DND-41 (cell line): ENCODE measurements at regions not wholly inside any gene's neighbourhood (a gene's known extent, or its start where the extent isn't known, plus 50 kb on each side); places are given as distances from the start of the nearest gene placed in this dataset.

Source experiments
- ATAC-seq: fragments of 200-7000 bp; cut with Tn5 transposase; 3 replicates; pipeline ENCODE4 v1.9.1; 2021; ENCODE audit warnings: low read depth; ENCODE audit not compliant: insufficient read depth
- DNase-seq: peaks from one replicate; pipeline ENCODE4 v3.0.0-alpha.2; 2020
- H2AFZ ChIP-seq: 2 replicates; pipeline ENCODE4 v1.6.0; 2012; ENCODE audit warnings: low read depth, low read length
- H3K27ac ChIP-seq: 2 replicates; pipeline ENCODE4 v1.5.1; 2012; ENCODE audit warnings: low read length, inconsistent platforms
- H3K27me3 ChIP-seq: fragments of 200-600 bp; sonication (generic); 2 replicates; pipeline ENCODE4 v1.6.0; 2012; ENCODE audit warnings: low read length, mild to moderate bottlenecking, inconsistent platforms; ENCODE audit not compliant: insufficient read depth, poor library complexity
- H3K36me3 ChIP-seq: 2 replicates; pipeline ENCODE4 v1.5.1; 2012; ENCODE audit warnings: low read length, inconsistent platforms; ENCODE audit not compliant: insufficient read depth
- H3K4me1 ChIP-seq: 2 replicates; pipeline ENCODE4 v1.5.1; 2012; ENCODE audit warnings: mild to moderate bottlenecking, low read length; ENCODE audit not compliant: insufficient read depth
- H3K4me2 ChIP-seq: 2 replicates; pipeline ENCODE4 v1.6.0; 2012; ENCODE audit warnings: mild to moderate bottlenecking, moderate library complexity, low read length, inconsistent platforms; ENCODE audit not compliant: insufficient read depth
- H3K4me3 ChIP-seq, 2 experiments: fragments of 200-600 bp in 1 of 2; shearing (Covaris generic) in 1 of 2; 2 replicates each; pipeline ENCODE4 v1.5.1; 2012 to 2016; ENCODE audit warnings: inconsistent platforms in 2 of 2, low read length in 2 of 2, mild to moderate bottlenecking in 2 of 2, low read depth in 1 of 2, moderate library complexity in 1 of 2
- H3K79me2 ChIP-seq: 2 replicates; pipeline ENCODE4 v1.6.0; 2012; ENCODE audit warnings: low read length, inconsistent platforms; ENCODE audit not compliant: insufficient read depth
- H3K9ac ChIP-seq: 2 replicates; pipeline ENCODE4 v1.6.0; 2012; ENCODE audit warnings: low read depth, mild to moderate bottlenecking, inconsistent platforms, low read length, moderate library complexity
- H3K9me3 ChIP-seq: 2 replicates; pipeline ENCODE4 v1.5.1; 2012; ENCODE audit warnings: low read length, moderate library complexity, mild to moderate bottlenecking, inconsistent platforms; ENCODE audit not compliant: insufficient read depth, severe bottlenecking
- H4K20me1 ChIP-seq: 2 replicates; pipeline ENCODE4 v1.6.0; 2012; ENCODE audit warnings: low read length; ENCODE audit not compliant: insufficient read depth
- CTCF ChIP-seq: IDR thresholded peaks from 2 replicates; pipeline ENCODE4 v1.5.1; 2012; ENCODE audit warnings: borderline replicate concordance, low read length, moderate library complexity, mild to moderate bottlenecking; ENCODE audit not compliant: poor library complexity, severe bottlenecking; ENCODE audit errors: extremely low read depth
- EZH2 ChIP-seq: IDR thresholded peaks from 3 replicates; pipeline ENCODE4 v1.6.1; 2012; ENCODE audit warnings: borderline replicate concordance, low read depth, mild to moderate bottlenecking, moderate library complexity, low read length, inconsistent platforms; ENCODE audit not compliant: severe bottlenecking

- H4K20me1 ChIP-seq = no peaks in the 10 kb centered on the region
- ATAC-seq = no peak
- H3K4me2 ChIP-seq = no peak overlapping the region
- no peak overlapping the region for H3K4me3 ChIP-seq
- H3K27ac ChIP-seq = no peak overlapping the region
- no peak overlapping the region for H2AFZ ChIP-seq
- no peak overlapping the region for H3K9ac ChIP-seq
- H3K9me3 ChIP-seq = peaks cover 4% of the 10 kb centered on the region
- TF ChIP-seq EZH2 (no peak), CTCF (no peak)
- H3K27me3 ChIP-seq = no peaks in the 10 kb centered on the region
- no peak for DNase-seq
- H3K36me3 ChIP-seq = no peaks in the 10 kb centered on the region
- no peaks in the 10 kb centered on the region for H3K79me2 ChIP-seq
- no peaks in the 10 kb centered on the region for H3K4me1 ChIP-seq
Measured at GRCh38 chrX:57985951-57986350, 75.7 kb upstream of the ZXDA start.

- Histone ChIP-seq H3K4me2 (no peak overlapping the region), H3K9ac (no peak overlapping the region), H3K4me3 (no peak overlapping the region), H3K79me2 (no peaks in the 10 kb centered on the region), H4K20me1 (no peaks in the 10 kb centered on the region), H3K36me3 (no peaks in the 10 kb centered on the region), H2AFZ (no peak overlapping the region), H3K27me3 (no peaks in the 10 kb centered on the region), H3K9me3 (peaks cover 4% of the 10 kb centered on the region), H3K4me1 (no peaks in the 10 kb centered on the region), H3K27ac (no peak overlapping the region)
- DNase-seq = no peak
- ATAC-seq = no peak
- TF ChIP-seq CTCF = no peak
- no peak for TF ChIP-seq EZH2
Measured at GRCh38 chrX:57984620-57985019, 74.4 kb upstream of the ZXDA start.

DNA sequence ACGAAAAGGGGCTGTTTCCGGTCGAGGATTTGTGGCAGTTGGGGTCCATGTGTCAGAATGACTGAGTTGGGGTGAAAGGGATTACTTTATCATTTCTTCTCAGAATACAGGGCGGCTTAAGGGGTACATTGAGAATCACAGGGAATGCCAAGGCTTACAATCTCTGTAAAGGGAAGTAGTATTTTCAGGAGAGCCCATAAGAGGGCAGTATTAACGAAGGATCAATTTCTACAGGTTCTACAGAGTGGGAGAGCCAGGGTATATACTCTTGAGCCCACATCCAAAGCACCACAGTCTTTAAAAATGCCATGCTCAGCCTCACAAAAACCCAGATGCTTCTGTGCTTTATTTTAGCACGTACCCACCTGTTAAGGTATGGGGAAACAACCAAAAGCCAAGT is 67.7 kb upstream of the ZXDA start:
- Histone ChIP-seq H3K27ac (no peak overlapping the region), H3K4me1 (no peaks in the 10 kb centered on the region), H4K20me1 (no peaks in the 10 kb centered on the region), H3K79me2 (no peaks in the 10 kb centered on the region), H2AFZ (no peak overlapping the region), H3K9ac (no peak overlapping the region), H3K27me3 (no peaks in the 10 kb centered on the region), H3K4me3 (no peak overlapping the region), H3K4me2 (no peak overlapping the region), H3K9me3 (no peaks in the 10 kb centered on the region), H3K36me3 (no peaks in the 10 kb centered on the region)
- TF ChIP-seq CTCF (peak; percentile 11), EZH2 (no peak)
- no peak for DNase-seq
- ATAC-seq = no peak

- Histone ChIP-seq H3K9ac (no peak overlapping the region), H3K27me3 (no peaks in the 10 kb centered on the region), H3K4me1 (no peaks in the 10 kb centered on the region), H4K20me1 (no peaks in the 10 kb centered on the region), H3K79me2 (no peaks in the 10 kb centered on the region), H3K9me3 (peaks cover 12% of the 10 kb centered on the region), H3K4me3 (no peak overlapping the region), H3K36me3 (no peaks in the 10 kb centered on the region), H3K27ac (no peak overlapping the region), H2AFZ (no peak overlapping the region), H3K4me2 (no peak overlapping the region)
- TF ChIP-seq CTCF = no peak
- no peak for TF ChIP-seq EZH2
- no peak for DNase-seq
- no peak for ATAC-seq
Measured at GRCh38 chrX:57964975-57965374, 54.7 kb upstream of the ZXDA start.
